GM13977 (cell line): ENCODE measurements at regions not wholly inside any gene's neighbourhood (a gene's known extent, or its start where the extent isn't known, plus 50 kb on each side); places are given as distances from the start of the nearest gene placed in this dataset.
"Not testable (repeated sequence)": the region's sequence is repeated elsewhere in the genome, so short reads cannot be mapped to it uniquely, and the experiment has no call there.

Experiments used
- DNase-seq: peaks from one replicate; pipeline ENCODE4 v3.0.0; 2012; ENCODE audit warnings: low spot score
- CTCF ChIP-seq: IDR thresholded peaks from 2 replicates; pipeline ENCODE4 v1.5.1; 2012; ENCODE audit warnings: mild to moderate bottlenecking, control low read depth; ENCODE audit not compliant: insufficient read depth; ENCODE audit errors: extremely low read depth, missing control alignments
- in situ Hi-C: fragments of 300-500 bp; cut with MboI; formaldehyde crosslinking; loops from one replicate; pipeline ENCODE4 v1.12.0; 2022; ENCODE audit warnings: low sequenced_read_pairs, low pct_unique_long_range_greater_than_20kb, mixed read lengths, inconsistent platforms; ENCODE audit not compliant: unreplicated experiment

GRCh38 chr4:1523907-1524636 lies 117.8 kb upstream of the NKX1-1 start:
- TF ChIP-seq CTCF, result no peak
- no peak for DNase-seq
- in situ Hi-C loops, result no loop called here

- TF ChIP-seq CTCF, result no peak
- in situ Hi-C loops, result no loop called here
- DNase-seq, result no peak
These were observed 117.3 kb upstream of the NKX1-1 start for GRCh38 chr4:1523506-1523905.

GRCh38 chr4:1523033-1523432 lies 116.8 kb upstream of the NKX1-1 start:
- in situ Hi-C loops, result no loop called here
- no peak for DNase-seq
- TF ChIP-seq CTCF, result no peak

GRCh38 chr4:1522606-1523005 lies 116.4 kb upstream of the NKX1-1 start:
- TF ChIP-seq CTCF, result no peak
- in situ Hi-C loops, result no loop called here

GRCh38 chr4:1521821-1522361 lies 115.6 kb upstream of the NKX1-1 start:
- DNase-seq, result no peak
- in situ Hi-C loops, result no loop called here
- TF ChIP-seq CTCF, result no peak

More at GRCh38 chr4:1522606-1523005, 116.4 kb upstream of the NKX1-1 start:
- DNase-seq, result no peak

GRCh38 chr4:1520795-1521576 lies 114.7 kb upstream of the NKX1-1 start:
- in situ Hi-C loops, DNase-seq: not testable (repeated sequence)
